Hematopoietic multipotent progenitor cell treated with erythropoietin and hydrocortisone succinate and interleukin-3 and kit ligand, for 17 days (in vitro differentiated cells): ENCODE measurements at regions not wholly inside any gene's neighbourhood (a gene's known extent, or its start where the extent isn't known, plus 50 kb on each side); places are given as distances from the start of the nearest gene placed in this dataset.
"Not testable (repeated sequence)": the region's sequence is repeated elsewhere in the genome, so short reads cannot be mapped to it uniquely, and the experiment has no call there.

Source experiments
- DNase-seq: peaks from one replicate; pipeline ENCODE4 v3.0.0-alpha.2; 2015; ENCODE audit warnings: low spot score

- DNase-seq: no peak
These were observed 688.1 kb downstream of the PLA2G4A start for GRCh38 chr1:187516874-187517273.

- DNase-seq: no peak
These were observed 688.8 kb downstream of the PLA2G4A start for GRCh38 chr1:187517546-187517945.

GRCh38 chr1:187527346-187527745 lies 698.6 kb downstream of the PLA2G4A start:
- no peak for DNase-seq

DNA sequence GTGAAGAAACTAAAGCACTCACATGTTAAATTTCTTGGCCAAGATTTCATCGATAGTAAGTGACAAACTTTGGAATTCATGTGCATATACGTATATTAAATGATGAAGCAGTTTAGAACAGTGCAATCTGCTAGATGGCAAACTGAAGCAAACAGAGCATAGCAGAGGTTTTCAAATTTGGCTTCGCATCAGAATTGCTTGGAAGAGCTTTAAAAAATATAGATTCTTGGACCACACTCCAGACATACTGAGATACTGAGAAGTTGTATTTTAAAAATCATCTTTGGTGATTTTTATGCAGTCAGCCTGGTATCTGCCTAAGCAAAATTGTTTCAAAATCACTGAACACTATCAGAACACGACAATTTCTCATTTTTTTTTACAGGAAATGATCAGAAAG lies 709.2 kb downstream of the PLA2G4A start:
- DNase-seq: no peak

DNA sequence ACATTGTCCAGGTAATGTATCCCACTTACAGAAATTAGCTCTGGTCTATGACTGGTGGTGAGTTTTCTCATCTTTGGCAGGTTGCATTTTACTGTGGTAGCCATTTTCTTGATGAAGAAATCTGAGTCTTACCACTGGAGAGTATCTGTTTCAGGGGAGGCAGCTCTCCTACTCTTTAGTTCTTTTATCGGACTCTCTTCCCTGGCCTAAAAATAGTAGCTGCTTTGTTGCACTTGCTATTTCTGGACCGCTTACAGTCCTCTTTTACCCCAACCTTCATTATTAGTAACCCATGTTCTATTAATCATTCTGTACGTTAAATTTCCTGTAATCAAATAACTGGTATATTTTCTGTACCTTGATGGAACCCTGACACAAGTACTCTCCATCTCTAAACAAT lies 720.8 kb downstream of the PLA2G4A start:
- no peak for DNase-seq

GRCh38 chr1:187551061-187551460 lies 722.3 kb downstream of the PLA2G4A start:
- DNase-seq: no peak

DNA sequence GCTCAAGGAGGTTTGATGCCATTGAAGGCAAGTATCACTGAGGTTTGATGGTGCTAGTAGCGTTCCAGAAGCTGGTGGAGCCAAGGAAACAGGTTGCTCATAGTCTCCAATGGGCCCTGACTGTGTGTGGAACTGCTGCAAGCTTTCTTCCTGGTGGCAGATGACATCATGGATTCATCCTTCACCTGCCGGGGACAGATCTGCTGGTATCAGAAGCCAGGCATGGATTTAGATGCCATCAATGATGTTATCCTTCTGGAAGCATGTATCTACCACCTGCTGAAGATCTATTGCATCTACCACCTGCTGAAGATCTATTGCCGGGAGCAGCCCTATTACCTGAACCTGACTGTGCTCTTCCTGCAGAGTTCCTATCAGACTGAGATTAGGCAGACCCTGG lies 734.4 kb downstream of the PLA2G4A start:
- DNase-seq: no peak

DNA sequence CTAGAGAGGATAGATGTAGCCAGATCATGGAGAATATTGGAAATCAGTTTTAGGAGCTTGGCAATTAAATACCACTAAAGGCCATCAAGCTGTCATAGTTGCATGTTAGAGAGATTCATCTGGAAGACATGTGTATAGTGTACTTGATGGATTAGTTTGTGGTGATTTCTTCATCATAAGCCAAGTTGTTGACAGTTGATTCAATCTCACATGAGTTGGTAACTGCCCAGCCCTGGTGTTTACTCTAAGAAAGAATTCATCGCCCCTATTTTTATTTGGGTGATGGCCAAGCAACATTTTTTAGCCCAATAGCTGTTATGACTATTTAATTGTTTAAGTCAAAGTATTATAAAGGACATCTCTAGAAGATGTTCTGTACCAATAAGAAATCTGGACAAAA lies 737.6 kb downstream of the PLA2G4A start:
- DNase-seq: no peak

DNA sequence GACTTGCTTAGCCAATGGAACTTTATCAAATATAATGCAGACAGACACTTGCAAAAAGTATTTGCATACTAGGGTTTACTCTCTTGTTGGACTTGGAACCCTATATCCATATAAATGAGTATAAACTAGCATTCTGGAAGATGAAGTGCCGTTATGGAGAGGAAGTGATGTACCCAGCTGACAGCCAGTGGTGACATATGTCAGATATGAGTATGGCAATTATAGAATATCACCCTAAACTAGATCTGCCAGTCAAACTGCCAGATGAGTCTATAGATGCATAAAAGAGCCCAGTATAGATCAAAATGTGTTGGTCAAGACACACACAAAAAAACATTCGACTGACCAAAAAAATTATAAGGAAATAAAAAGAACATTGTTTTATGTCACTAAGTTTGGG lies 739.3 kb downstream of the PLA2G4A start:
- DNase-seq: no peak

GRCh38 chr1:187570166-187570565 lies 741.4 kb downstream of the PLA2G4A start:
- DNase-seq: no peak

DNA sequence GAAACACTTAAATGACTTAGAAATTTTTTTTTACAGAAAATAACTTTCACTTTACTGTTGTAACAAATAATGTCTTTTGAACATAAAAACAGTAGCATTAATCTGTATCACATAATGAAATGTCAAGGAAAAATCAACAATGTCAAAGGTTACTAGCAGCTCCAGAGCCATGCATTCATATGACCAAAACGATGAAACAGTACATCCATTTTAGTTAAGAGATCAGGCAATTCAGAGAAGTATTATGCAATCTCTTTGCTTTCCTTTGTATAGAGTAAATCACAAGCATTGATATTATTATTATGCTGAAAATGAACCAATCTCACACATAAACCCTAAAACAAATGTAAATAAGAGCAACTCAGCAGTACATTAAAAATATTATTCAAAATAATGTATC lies 748.9 kb downstream of the PLA2G4A start:
- DNase-seq: no peak

DNA sequence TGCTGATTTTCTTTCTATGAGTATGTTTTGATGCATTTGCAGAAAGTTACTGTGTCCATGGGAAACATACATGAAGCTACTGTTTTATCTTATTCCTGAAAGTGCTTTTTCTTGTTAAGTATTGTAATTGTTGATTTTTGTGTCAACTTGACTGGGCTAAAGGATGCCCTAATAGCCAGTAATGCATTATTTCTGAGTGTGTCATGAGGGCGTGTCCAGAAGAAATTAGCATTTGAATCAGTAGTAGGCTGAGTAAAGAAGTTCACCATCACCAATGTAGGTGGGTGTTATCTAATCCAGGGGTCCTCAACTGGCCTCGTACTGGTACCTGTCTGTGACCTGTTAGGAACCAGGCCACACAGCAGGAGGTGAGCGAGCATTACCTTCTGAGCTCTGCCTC lies 760.2 kb downstream of the PLA2G4A start:
- no peak for DNase-seq

- no peak for DNase-seq
These were observed 777.0 kb downstream of the PLA2G4A start for GRCh38 chr1:187605736-187606135.

GRCh38 chr1:187615853-187616735 lies 787.3 kb downstream of the PLA2G4A start:
- not testable (repeated sequence) for DNase-seq

DNA sequence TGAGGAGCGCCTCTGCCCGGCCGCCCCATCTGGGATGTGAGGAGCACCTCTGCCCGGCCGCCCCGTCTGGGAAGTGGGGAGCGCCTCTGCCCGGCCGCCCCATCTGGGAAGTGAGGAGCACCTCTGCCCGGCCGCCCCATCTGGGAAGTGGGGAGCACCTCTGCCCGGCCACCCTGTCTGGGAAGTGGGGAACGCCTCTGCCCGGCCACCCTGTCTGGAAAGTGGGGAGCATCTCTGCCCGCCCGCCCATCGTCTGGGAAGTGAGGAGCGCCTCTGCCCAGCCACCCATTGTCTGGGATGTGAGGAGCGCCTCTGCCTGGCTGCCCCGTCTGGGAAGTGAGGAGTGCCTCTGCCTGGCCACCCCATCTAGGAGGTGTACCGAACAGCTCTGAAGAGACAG lies 788.1 kb downstream of the PLA2G4A start:
- not testable (repeated sequence) for DNase-seq

DNA sequence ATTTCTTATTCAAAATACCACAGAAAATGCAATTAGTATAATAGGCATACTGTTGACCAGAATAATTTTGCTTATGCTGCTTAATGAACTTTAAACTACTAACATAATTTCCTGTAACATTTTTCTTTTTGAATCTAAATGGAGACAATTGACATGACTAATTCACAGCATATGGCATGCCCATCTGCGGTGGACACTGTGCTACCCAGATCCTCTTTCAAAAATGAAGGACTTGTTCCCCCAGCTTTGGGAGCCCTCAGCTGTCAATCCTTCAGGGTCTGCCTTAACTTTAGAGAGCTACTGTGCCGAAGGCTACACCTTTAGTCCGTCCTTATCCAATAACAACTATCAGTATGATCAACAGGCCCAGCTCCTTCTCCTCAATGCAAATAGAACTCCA lies 789.0 kb downstream of the PLA2G4A start:
- no peak for DNase-seq

DNA sequence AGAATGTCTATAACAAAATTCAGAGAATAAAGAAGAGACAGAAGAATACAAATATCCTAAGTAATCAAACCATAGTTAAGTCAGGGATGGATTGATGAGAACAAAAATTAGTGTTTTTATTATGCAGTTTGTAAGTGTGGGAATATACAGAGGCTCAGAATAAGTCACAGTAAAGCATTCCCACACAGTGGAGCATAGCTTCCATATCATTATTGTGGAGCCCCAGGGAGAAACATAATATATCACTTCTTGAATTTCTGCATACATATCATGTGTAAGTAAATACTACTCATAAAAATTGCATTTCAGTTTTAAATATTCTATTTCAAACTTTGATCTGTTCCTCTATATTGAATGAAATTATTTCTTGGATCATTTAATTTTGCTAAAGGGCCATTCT lies 790.4 kb downstream of the PLA2G4A start:
- DNase-seq: no peak

DNA sequence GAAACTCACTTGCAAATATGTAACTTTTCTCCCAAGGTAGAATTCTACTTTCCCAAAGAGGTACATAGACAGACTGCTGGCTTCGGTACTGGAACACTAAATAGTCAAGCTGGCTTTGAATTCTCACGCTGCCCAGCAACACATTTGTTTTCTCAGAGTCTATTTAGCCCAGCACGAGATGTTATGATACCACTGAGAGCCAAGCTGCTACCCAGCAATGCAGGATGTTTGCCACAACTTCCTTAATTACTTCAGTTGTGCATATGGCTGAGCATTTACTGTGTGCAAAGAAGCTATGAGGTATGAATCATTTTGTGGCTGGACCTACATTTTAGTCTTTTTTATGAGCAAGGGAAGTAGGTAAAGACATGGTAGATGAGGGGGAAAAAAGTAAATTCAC lies 793.2 kb downstream of the PLA2G4A start:
- DNase-seq: no peak

- no peak for DNase-seq
These were observed 793.8 kb downstream of the PLA2G4A start for GRCh38 chr1:187622545-187622944.

DNA sequence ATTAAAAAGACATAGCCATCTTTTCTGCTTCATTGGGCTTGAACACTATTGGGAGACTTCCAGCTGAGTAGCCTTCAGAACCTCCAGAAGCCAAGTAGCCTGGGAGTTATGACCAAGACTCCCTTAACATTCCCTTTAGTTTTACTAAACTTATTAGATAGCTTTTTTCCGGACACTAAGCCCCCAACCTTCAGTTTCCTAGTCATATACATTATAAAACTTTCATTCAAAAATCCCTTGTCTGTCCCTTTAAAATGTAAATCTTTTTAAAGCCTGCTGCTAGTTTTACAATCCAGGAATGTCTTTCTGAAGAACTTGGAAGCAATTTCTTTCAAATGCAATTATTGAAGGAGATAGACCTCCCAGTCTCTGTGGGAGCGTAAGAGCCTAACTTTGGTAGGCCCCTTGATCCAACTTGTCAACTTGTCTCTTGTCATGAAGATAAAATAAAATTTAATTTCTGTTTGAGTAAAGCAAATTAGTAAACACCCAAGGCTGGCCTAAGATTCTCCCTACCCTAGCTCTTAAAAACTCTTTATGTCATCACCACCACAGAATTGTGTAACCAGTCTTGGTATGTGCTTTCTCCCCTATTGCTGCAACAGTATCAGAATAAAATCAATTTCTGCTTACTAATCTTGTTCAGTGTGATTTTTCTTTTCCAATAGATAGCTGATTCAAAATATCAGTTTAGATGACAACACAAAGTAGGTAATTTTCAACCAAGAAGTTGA lies 796.2 kb downstream of the PLA2G4A start:
- DNase-seq: no peak

DNA sequence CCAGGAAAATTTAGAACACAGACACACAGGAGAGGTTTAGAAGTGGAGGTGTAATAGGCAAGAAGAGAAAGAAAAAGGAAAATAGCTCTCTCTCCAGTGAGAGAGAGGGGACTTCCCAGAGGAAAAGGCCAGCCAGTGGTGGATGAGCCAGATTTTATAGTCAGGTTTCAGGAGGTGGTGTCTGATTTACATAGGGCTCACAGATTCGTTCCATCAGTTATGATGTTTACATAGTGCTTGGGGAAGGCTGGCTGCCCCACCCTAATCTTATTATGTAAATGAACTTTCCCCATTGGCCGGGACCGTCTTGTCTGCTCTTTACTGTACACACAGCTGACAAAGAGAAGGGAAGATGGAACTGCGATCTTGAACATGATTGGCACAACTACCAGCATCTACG lies 797.3 kb downstream of the PLA2G4A start:
- no peak for DNase-seq

DNA sequence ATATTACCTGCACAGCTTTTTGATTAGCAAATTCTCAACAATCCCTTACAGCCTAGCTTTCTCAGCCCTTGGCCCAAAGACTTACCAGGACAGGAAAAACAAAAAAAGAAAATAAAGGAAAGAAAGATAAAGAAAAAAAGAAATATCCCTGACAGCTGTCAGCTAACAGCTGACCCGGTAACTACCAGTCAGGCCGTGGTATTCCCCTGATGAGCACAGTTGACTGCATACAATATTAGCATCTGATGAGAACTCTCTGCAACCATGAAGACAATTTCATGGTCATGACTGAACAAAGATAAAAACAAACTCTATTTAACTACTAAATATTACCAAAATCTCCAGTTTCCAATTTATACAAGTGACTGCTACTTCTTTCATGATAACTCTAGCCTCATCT lies 798.8 kb downstream of the PLA2G4A start:
- no peak for DNase-seq

DNA sequence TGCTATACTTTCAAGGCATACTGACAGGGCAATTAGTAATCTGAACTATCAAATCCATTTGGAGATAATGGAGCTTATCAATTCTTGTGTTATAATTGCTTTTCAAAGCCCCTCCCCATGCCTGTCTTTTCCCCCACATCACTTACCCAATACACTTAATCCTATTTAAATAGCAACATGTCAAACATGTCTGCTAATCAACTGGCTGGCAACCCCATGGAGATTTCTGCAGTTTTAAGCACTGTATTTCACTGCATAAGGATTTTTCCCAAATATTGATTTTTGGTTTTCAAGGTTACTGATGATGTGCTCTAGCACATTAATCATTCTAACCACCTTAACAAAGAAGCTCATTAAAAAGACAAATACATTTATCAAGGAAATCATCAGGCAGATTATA lies 800.3 kb downstream of the PLA2G4A start:
- no peak for DNase-seq
